GM18519 (cell line): ENCODE measurements at regions not wholly inside any gene's neighbourhood (a gene's known extent, or its start where the extent isn't known, plus 50 kb on each side); places are given as distances from the start of the nearest gene placed in this dataset.

Source experiments
- ATAC-seq: cut with Tn5 transposase; IDR thresholded peaks from one replicate; pipeline ENCODE4 v1.9.1; 2021; ENCODE audit warnings: mild to moderate bottlenecking, moderate library complexity; ENCODE audit not compliant: unreplicated experiment, low FRiP score

DNA sequence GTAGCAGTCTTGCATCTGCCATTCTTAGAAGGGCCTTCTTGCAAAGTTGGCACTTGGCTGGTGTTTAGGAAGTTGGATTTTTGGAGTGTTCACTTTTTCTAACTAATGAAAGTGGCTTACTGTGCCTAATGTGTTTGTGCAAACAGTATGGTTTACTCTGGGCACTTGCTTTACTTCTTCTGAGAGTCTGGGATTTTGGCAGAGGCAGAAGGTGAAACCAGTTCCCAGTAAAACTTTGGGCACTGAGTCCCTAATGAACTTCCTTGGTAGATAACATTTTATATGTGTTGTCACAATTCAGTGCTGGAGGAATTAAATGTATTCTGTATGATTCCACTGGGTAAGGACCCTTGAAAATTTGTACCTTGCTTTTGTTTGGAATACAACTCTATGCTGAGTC lies 155.7 kb downstream of the FAM170A start:
- no peak for ATAC-seq

GRCh38 chr5:119789406-119790117 lies 160.2 kb downstream of the FAM170A start:
- no peak for ATAC-seq

DNA sequence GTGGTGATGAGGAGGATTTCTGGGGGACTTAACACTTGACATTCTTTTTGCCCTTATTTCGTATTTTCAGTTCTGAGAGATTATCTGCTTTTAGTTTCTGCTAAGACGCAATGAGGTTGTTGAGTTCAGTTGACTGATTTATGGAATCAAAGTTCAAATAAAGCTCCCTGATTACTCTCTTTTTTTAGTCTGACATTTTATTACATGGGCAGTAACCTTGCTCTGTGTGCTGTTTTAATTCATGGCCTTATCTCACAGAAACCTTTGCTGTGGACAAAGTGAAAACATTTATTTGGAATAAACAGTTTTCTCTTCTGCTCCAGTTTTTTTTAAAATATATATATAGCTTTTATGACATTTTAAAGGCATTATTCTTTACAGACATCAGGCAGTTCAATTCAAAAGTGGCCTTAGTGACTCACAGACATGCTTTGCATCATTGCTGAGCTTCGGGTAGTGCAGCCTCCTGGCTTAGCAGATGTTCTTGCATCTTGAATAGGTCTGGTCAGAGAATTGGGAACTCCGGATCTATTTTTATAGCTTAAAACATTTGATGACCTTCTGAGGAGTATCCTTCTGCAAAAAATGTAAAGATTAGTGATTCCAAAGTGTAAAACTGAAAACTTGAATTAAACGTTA lies 162.9 kb downstream of the FAM170A start:
- ATAC-seq = no peak

DNA sequence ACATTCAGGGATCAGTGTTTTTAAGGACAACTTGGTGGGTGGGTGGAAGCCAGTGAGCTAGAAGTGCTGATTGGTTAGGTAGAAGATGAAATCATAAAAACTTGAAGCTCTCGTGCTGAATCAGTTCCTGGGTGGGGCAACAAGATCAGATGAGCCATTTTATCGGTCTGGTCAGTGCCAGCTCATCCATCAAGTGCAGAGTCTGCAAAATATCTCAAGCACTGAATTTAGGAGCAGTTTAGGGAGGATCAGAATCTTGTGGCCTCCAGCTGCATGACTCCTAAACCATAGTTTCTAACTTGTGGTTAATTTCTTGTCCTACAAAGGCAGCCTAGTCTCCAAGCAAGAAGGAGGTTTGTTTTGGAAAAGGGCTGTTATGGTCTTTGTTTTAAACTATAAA lies 166.4 kb downstream of the FAM170A start:
- ATAC-seq = no peak

GRCh38 chr5:119801570-119801969 lies 172.2 kb downstream of the FAM170A start:
- ATAC-seq = no peak

DNA sequence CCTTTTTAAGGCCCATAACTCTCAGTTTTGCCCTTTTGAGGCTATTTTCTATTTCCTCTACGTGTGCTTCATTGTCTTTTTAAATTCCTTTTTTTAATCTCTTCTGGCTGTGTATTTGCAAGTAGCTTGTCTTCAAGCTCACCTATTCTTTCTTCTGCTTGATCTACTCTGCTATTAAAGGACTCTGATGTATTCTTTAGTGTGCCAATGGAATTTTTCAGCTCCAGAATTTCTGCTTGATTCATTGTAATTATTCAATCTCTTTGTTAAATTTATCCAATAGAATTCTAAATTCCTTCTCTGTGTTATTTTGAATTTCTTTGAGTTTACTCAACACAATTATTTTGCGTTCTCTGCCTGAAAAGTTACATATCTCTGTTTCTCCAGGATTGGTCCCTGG lies 178.7 kb downstream of the FAM170A start:
- ATAC-seq = no peak

DNA sequence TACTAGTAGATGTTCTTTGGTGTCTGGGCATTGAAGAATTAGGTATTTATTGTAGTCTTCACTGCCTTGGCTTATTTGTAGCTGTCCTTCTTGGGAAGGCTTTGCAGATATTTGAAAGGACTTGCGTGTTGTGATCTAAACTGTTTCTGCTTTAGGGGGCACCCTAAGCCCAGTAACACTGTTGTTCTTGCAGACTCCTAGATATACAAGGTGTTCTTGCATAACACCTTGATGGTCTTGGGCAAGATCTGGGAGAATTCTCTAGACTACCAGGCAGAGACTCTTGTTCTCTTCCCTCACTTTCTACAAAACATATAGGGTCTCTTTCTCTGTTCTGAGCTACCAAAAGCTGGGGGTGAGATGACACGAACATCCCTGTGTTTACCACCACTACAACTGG lies 179.1 kb downstream of the FAM170A start:
- no peak for ATAC-seq

DNA sequence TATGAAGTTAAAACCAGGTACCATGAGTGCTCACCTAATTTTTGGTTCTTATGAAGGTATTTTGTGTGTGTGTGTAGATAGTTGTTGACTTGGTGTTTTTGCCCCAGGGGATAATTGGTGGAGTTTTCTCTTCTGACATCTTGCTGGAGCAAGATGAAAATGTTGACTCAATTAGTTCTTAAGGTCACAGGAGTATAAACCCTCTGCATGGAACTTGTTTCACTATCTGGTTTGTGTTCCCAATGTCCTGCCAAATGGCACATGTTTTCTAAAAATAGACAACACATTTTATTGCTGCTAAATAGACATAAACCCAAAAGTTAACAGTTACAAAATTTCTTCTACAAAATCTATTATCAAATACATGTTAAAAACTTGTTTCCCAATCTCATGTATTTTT lies 180.9 kb downstream of the FAM170A start:
- no peak for ATAC-seq

DNA sequence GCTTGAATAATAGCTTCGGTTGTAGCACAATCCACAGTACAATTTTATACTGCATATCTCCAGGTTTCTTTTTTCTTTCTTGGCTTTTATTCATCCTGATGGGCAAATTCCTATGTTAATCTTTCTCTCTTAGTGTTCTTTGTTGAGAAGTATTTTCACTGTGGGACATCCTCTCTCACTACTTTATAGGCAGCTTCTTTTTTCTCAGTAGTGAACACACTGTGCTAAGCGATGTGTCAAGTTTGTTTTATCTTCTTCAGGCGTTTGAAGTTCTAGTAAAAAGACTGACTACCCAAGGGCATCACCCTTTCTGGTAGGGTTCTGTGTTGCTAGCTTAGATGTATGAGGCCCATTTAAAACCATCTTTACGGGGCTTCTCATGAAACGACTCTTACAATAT lies 182.1 kb downstream of the FAM170A start:
- no peak for ATAC-seq

DNA sequence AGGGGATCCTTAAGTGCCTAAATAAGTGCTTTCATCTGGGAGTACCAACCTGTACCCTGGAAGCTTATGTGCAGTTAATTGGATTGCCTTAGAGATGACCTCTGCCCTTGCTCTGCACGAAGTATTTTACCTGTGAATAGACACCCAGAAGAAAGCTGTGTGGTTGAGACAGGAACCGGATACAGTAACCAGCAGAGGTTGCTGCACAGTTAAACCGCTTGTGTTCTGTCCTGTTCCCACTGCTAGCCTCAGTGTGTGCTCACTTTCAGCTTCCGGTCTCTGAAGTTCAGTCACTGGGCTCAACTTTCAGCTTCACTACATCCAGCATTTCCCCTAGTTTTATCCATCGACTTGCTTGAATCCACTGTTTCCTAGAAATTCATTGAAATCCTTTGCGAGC lies 185.3 kb downstream of the FAM170A start:
- ATAC-seq = no peak

DNA sequence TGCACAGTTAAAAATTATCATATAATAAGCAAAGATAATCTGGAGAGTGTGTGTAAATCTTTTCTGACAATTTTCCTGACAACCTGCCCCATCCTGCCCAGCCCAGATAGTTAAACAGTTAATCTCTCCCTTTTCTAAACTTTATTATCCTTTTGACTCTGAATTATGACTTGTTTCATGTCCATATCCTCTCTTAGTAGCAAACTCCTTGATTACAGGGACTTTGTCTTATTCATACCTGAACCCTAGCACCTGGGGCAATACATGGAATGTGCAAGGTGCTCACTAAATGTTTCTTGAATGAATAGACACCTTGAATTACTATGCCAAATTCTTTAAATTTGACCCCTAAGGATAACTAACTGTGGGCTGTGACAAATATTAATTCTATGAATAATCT lies 186.7 kb downstream of the FAM170A start:
- no peak for ATAC-seq

GRCh38 chr5:119820016-119820415 lies 190.7 kb downstream of the FAM170A start:
- ATAC-seq = no peak

- ATAC-seq = no peak
Measured at GRCh38 chr5:119820608-119821007, 191.2 kb downstream of the FAM170A start.

DNA sequence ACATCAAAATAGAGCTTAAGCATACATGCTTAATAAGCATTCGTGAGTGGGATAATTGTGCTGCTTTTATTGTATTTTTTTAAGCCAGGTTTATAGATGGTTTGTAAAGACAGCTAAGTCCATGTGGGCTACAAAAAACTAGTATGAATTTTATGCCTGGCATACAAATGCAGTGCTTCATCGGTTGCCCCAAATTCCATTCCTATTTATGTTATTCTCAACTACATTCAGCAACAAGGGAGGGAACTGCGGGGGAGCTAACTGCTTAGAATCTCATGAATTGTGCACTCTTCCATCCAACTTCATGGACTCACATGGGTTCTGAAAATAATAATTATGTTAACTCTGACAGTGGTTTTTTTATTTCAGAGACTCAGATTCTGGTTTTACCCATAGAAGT lies 199.2 kb downstream of the FAM170A start:
- ATAC-seq = no peak

DNA sequence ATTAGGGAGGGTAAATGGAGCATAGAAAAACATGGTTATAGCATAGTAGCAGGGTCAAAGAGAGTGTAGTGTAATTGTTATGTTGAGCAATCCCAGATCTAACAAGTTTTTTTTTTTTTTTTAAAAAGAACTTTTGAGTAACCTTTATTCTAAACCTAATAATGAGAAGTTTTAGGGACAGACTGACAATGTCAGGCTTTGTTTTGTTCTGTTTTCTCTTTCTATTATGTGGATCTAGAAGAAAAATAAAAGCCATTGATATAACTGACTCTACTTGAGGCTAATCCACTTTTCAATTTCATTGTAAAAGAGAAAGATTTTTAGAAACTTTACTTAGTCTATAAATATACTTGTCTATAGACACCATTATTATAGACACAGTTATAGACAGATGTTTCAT lies 200.0 kb downstream of the FAM170A start:
- ATAC-seq = no peak

DNA sequence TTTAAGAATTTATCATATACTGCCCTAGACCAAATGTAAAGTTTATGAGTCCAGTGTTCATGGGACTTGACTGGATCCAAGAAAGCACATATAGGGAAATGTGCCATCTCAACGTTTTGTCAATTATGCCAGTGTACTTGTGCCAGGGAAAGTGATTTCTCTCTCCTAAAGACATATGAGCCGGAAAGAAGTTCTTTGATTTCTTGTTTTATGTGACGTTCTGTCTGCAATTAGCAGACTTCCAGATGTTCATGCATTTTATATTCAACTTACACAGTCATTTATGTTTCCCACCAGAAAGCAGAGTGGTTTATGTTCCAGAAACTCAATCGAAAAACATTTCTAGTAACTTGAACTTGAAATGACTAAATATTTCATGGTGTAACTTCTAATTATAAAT lies 203.8 kb downstream of the FAM170A start:
- ATAC-seq = no peak

- no peak for ATAC-seq
Measured at GRCh38 chr5:119840175-119840574, 210.8 kb downstream of the FAM170A start.

- ATAC-seq = no peak
Measured at GRCh38 chr5:119852140-119852539, 222.8 kb downstream of the FAM170A start.

GRCh38 chr5:119860463-119860862 lies 231.1 kb downstream of the FAM170A start:
- ATAC-seq = no peak

GRCh38 chr5:119862619-119863018 lies 233.3 kb downstream of the FAM170A start:
- ATAC-seq = no peak

DNA sequence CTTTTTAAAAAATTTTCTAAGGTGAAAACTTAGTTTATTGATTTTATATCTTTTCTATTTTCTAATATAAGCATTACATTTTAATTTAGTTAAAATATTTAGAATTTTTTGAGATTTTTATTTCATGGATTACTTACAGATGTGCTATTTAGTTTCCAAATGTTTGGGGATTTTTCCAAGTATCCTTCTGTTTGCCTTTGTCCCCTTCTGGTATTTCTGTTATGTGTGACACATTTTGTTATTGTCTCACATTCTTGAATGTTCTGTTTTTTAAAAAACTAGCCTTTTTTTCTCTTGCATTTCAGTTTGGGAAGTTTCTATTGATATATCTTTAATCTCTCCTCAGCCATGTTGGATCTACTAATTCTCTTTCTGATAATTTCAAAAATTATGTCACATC lies 234.9 kb downstream of the FAM170A start:
- no peak for ATAC-seq

DNA sequence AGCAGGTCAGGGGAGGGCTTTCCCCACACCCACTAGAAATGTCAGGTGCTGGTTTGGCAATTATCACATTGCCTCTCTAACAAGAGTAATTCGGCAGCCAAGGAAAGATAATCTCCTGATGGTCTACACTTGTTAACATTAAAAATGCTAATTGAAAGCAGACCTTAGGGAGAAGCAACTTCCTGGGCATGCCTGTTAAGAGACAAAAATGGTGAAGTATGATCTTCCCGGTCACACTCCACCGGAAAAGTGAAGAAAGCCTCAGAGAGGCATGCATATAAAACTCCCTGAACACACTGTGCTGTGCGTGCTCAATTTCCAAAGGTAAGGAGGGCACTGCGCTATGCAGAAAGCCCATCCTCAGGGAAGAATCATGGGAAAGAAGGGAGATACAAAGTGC lies 244.3 kb downstream of the FAM170A start:
- no peak for ATAC-seq
